Upper lobe of right lung (tissue), 1 donor: ENCODE measurements at regions not wholly inside any gene's neighbourhood (a gene's known extent, or its start where the extent isn't known, plus 50 kb on each side); places are given as distances from the start of the nearest gene placed in this dataset.
"Not testable (repeated sequence)": the region's sequence is repeated elsewhere in the genome, so short reads cannot be mapped to it uniquely, and the experiment has no call there.

Experiments
- ATAC-seq: fragments of 200-7000 bp; cut with Tn5 transposase; one replicate; pipeline ENCODE4 v1.9.1; 2020; ENCODE audit warnings: mild to moderate bottlenecking, moderate library complexity
- DNase-seq: peaks from one replicate; pipeline ENCODE4 v3.0.0-alpha.2; 2020
- H3K27ac ChIP-seq: fragments of 200-600 bp; one replicate; pipeline ENCODE4 v1.8.0; 2022
- H3K27me3 ChIP-seq: fragments of 200-600 bp; one replicate; pipeline ENCODE4 v1.8.0; 2022; ENCODE audit warnings: mild to moderate bottlenecking
- H3K36me3 ChIP-seq: fragments of 200-600 bp; one replicate; pipeline ENCODE4 v1.8.0; 2022
- H3K4me1 ChIP-seq: fragments of 200-600 bp; one replicate; pipeline ENCODE4 v1.8.0; 2022
- H3K4me3 ChIP-seq: fragments of 200-600 bp; one replicate; pipeline ENCODE4 v1.8.0; 2022; ENCODE audit warnings: mild to moderate bottlenecking
- H3K9me3 ChIP-seq: fragments of 200-600 bp; one replicate; pipeline ENCODE4 v1.8.0; 2022
- intact Hi-C: fragments of 100-400 bp; cut with DNase I; formaldehyde crosslinking; loops from one replicate; pipeline ENCODE4 v1.11.0; 2022
- TF ChIP-seq, protein P1 (sequence below): fragments of 200-600 bp; IDR thresholded peaks from one replicate; pipeline ENCODE4 v1.8.0; 2022; ENCODE audit warnings: antibody characterized with exemption
- donor health status: DM: no; HTN: yes; CAD: no; lungs with severe emphysema.

- intact Hi-C loops: no loop called here
- H3K36me3 ChIP-seq: no peaks in the 10 kb centered on the region
- no peaks in the 10 kb centered on the region for H3K4me1 ChIP-seq
- H3K4me3 ChIP-seq: no peak overlapping the region
- no peak overlapping the region for H3K27ac ChIP-seq
- DNase-seq (no peak), ATAC-seq (no peak)
- no peaks in the 10 kb centered on the region for H3K27me3 ChIP-seq
- peaks cover 7% of the 10 kb centered on the region for H3K9me3 ChIP-seq
- TF ChIP-seq, protein P1, sequence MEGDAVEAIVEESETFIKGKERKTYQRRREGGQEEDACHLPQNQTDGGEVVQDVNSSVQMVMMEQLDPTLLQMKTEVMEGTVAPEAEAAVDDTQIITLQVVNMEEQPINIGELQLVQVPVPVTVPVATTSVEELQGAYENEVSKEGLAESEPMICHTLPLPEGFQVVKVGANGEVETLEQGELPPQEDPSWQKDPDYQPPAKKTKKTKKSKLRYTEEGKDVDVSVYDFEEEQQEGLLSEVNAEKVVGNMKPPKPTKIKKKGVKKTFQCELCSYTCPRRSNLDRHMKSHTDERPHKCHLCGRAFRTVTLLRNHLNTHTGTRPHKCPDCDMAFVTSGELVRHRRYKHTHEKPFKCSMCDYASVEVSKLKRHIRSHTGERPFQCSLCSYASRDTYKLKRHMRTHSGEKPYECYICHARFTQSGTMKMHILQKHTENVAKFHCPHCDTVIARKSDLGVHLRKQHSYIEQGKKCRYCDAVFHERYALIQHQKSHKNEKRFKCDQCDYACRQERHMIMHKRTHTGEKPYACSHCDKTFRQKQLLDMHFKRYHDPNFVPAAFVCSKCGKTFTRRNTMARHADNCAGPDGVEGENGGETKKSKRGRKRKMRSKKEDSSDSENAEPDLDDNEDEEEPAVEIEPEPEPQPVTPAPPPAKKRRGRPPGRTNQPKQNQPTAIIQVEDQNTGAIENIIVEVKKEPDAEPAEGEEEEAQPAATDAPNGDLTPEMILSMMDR: no peak
These were observed 1012.5 kb downstream of the DNAJB9 start for GRCh38 chr7:109582211-109582610.

- H3K36me3 ChIP-seq, intact Hi-C loops, H3K27me3 ChIP-seq, H3K9me3 ChIP-seq, H3K27ac ChIP-seq, H3K4me1 ChIP-seq, H3K4me3 ChIP-seq, ATAC-seq, DNase-seq: not testable (repeated sequence)
These were observed 1027.3 kb downstream of the DNAJB9 start for GRCh38 chr7:109596948-109597347.

GRCh38 chr7:109611656-109612055, 1042.0 kb downstream of the DNAJB9 start:
- no peak overlapping the region for H3K27ac ChIP-seq
- H3K9me3 ChIP-seq: no peaks in the 10 kb centered on the region
- no peaks in the 10 kb centered on the region for H3K36me3 ChIP-seq
- no peak for ATAC-seq
- no peaks in the 10 kb centered on the region for H3K4me1 ChIP-seq
- no peak for DNase-seq
- TF ChIP-seq, protein P1: no peak
- no peaks in the 10 kb centered on the region for H3K27me3 ChIP-seq
- intact Hi-C loops: no loop called here
- no peak overlapping the region for H3K4me3 ChIP-seq

DNA sequence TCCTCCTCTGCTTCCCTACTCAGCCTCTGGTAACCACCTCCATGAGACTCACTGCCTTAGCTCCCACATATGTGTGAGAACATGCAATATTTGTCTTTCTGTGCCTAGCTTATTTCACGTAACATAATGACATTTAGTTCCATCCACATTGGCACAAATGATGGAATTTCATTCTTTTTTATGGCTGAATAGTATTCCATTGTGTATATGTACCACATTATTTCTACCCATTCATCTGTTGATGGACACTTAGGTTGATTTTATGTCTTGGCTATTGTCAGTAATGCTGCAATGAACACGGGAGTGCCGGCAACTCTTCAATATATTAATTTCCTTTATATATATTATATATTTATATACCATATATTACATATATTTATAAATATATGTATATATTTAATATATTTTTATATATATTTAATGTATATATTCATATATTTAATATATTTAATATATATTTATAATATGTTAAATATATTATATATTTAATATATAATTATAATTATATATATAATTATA, 1046.9 kb downstream of the DNAJB9 start:
- intact Hi-C loops: no loop called here
- ATAC-seq (no peak), DNase-seq (no peak)
- no peaks in the 10 kb centered on the region for H3K9me3 ChIP-seq
- no peaks in the 10 kb centered on the region for H3K36me3 ChIP-seq
- no peaks in the 10 kb centered on the region for H3K4me1 ChIP-seq
- H3K27me3 ChIP-seq: no peaks in the 10 kb centered on the region
- H3K27ac ChIP-seq: no peak overlapping the region
- no peak overlapping the region for H3K4me3 ChIP-seq
- TF ChIP-seq, protein P1: no peak

GRCh38 chr7:109622320-109622719, 1052.6 kb downstream of the DNAJB9 start:
- H3K9me3 ChIP-seq: no peaks in the 10 kb centered on the region
- no peak for ATAC-seq
- H3K4me3 ChIP-seq: no peak overlapping the region
- H3K36me3 ChIP-seq: no peaks in the 10 kb centered on the region
- intact Hi-C loops: no loop called here
- TF ChIP-seq, protein P1: no peak
- no peak for DNase-seq
- H3K4me1 ChIP-seq: no peaks in the 10 kb centered on the region
- no peak overlapping the region for H3K27ac ChIP-seq
- H3K27me3 ChIP-seq: no peaks in the 10 kb centered on the region

GRCh38 chr7:109632890-109633289, 1063.2 kb downstream of the DNAJB9 start:
- H3K27ac ChIP-seq, H3K36me3 ChIP-seq, H3K9me3 ChIP-seq, H3K4me3 ChIP-seq, H3K27me3 ChIP-seq, ATAC-seq, intact Hi-C loops, DNase-seq, H3K4me1 ChIP-seq: not testable (repeated sequence)

GRCh38 chr7:109635374-109635773, 1065.7 kb downstream of the DNAJB9 start:
- no peaks in the 10 kb centered on the region for H3K9me3 ChIP-seq
- no peaks in the 10 kb centered on the region for H3K4me1 ChIP-seq
- ATAC-seq: no peak
- no peak for DNase-seq
- no peaks in the 10 kb centered on the region for H3K27me3 ChIP-seq
- H3K27ac ChIP-seq: no peak overlapping the region
- TF ChIP-seq, protein P1: no peak
- no peaks in the 10 kb centered on the region for H3K36me3 ChIP-seq
- intact Hi-C loops: no loop called here
- H3K4me3 ChIP-seq: no peak overlapping the region
